CD4-positive, alpha-beta memory T cell (primary cell): ENCODE measurements at regions not wholly inside any gene's neighbourhood (a gene's known extent, or its start where the extent isn't known, plus 50 kb on each side); places are given as distances from the start of the nearest gene placed in this dataset.

Source experiments
- CTCF ChIA-PET: fragments of 350-600 bp; sonication (Branson Sonifier 250); formaldehyde crosslinking; loops from one replicate; lab custom pipeline; 2021; ENCODE audit warnings: inconsistent platforms; ENCODE audit not compliant: partially characterized antibody; lab: Charles Lee
- POLR2A ChIA-PET: fragments of 350-600 bp; sonication (Branson Sonifier 250); formaldehyde crosslinking; loops from one replicate; lab custom pipeline; 2021; ENCODE audit not compliant: partially characterized antibody; lab: Charles Lee
- DNase-seq, 5 donors: peaks; one replicate each; pipeline versions ENCODE4 v3.0.0 to v3.0.0-alpha.2; 2020 to 2022; ENCODE audit warnings: mixed read lengths in 1 of 5
- H3K27ac ChIP-seq: one replicate; pipeline ENCODE4 v1.7.0; 2013; ENCODE audit warnings: low read depth, low read length
- H3K27me3 ChIP-seq: 2 replicates; pipeline ENCODE4 v1.7.0; 2013; ENCODE audit warnings: mild to moderate bottlenecking, low read length, moderate library complexity; ENCODE audit not compliant: insufficient read depth
- H3K36me3 ChIP-seq: 2 replicates; pipeline ENCODE4 v1.7.0; 2013; ENCODE audit warnings: mild to moderate bottlenecking, low read length, moderate library complexity; ENCODE audit not compliant: insufficient read depth
- H3K4me1 ChIP-seq: 2 replicates; pipeline ENCODE4 v1.7.0; 2013; ENCODE audit warnings: mild to moderate bottlenecking, low read length, moderate library complexity; ENCODE audit not compliant: insufficient read depth
- H3K4me3 ChIP-seq, 2 donors: one replicate each; pipeline ENCODE4 v1.7.0; 2013; ENCODE audit warnings: low read length in 2 of 2, mild to moderate bottlenecking in 1 of 2
- H3K9me3 ChIP-seq, 2 donors: one replicate each; pipeline ENCODE4 v1.7.0; 2013; ENCODE audit warnings: low read length in 2 of 2, control low read depth in 1 of 2; ENCODE audit not compliant: control insufficient read depth in 1 of 2
- H3K27ac Mint-ChIP-seq, 7 donors: one replicate each; pipeline ENCODE4 v1.8.0; 2020 to 2021; ENCODE audit warnings: mixed read lengths in 7 of 7, mild to moderate bottlenecking in 6 of 7, inconsistent platforms in 3 of 7, moderate library complexity in 3 of 7
- H3K27me3 Mint-ChIP-seq, 2 donors: one replicate each; pipeline ENCODE4 v1.8.0; 2020 to 2021; ENCODE audit warnings: mixed read lengths in 2 of 2
- H3K36me3 Mint-ChIP-seq, 2 donors: one replicate each; pipeline ENCODE4 v1.8.0; 2020 to 2021; ENCODE audit warnings: mixed read lengths in 2 of 2, inconsistent platforms in 1 of 2, mild to moderate bottlenecking in 1 of 2
- H3K4me1 Mint-ChIP-seq, 4 donors: one replicate each; pipeline ENCODE4 v1.8.0; 2020 to 2021; ENCODE audit warnings: mixed read lengths in 4 of 4, mild to moderate bottlenecking in 1 of 4
- H3K4me3 Mint-ChIP-seq, 8 donors: one replicate each; pipeline ENCODE4 v1.8.0; 2020 to 2021; ENCODE audit warnings: mixed read lengths in 8 of 8, mild to moderate bottlenecking in 7 of 8, moderate library complexity in 6 of 8, inconsistent platforms in 3 of 8
- H3K9me3 Mint-ChIP-seq, 8 donors: one replicate each; pipeline ENCODE4 v1.8.0; 2020 to 2021; ENCODE audit warnings: mixed read lengths in 8 of 8, mild to moderate bottlenecking in 5 of 8, inconsistent platforms in 3 of 8, moderate library complexity in 1 of 8
- intact Hi-C: fragments of 100-400 bp; cut with micrococcal nuclease; formaldehyde crosslinking; loops from one replicate; pipeline ENCODE4 v1.15.1; 2023

DNA sequence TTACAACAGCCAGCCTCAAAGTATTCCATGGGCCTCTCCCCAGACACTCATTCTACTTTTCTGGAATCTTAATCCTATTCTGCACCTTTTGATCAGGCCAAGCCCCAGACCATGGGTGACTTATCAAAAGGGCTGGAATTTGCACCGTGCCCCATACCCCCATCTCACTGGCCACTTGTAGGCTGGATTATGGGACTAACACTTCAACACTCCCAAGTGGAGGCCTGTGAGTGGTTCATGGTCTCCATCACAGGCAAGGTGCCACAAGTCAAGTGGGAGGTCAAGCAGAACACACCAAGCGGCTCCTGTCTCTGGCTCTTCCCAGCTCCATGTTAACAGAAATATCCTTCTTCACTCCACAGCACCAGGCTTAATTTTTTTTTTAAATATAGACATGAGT lies 212.3 kb upstream of the HEY2 start:
- H3K36me3 Mint-ChIP-seq: no peaks in the 10 kb centered on the region
- no peak overlapping the region for H3K27ac Mint-ChIP-seq
- H3K4me1 Mint-ChIP-seq: peaks cover 0 to 4% (median 0%) of the 10 kb centered on the region in 4 donors
- H3K4me3 Mint-ChIP-seq: no peak overlapping the region
- intact Hi-C loops: no loop called here
- no peaks in the 10 kb centered on the region for H3K36me3 ChIP-seq
- no peak overlapping the region for H3K4me3 ChIP-seq
- CTCF ChIA-PET: interaction anchor here (0.7 kb wide), 1 partner anchor 15 kb away, joined by 3 read pairs; no protein-coding TSS in a partner anchor
- no peak for DNase-seq
- H3K4me1 ChIP-seq: no peaks in the 10 kb centered on the region
- H3K27me3 Mint-ChIP-seq: peaks cover 24 to 27% of the 10 kb centered on the region in 2 donors
- H3K27me3 ChIP-seq: no peaks in the 10 kb centered on the region
- H3K9me3 ChIP-seq: no peaks in the 10 kb centered on the region
- POLR2A ChIA-PET: no interaction called here
- no peak overlapping the region for H3K27ac ChIP-seq
- peaks cover 0 to 2% (median 0%) of the 10 kb centered on the region in 8 donors for H3K9me3 Mint-ChIP-seq

- POLR2A ChIA-PET: no interaction called here
- no peaks in the 10 kb centered on the region for H3K36me3 ChIP-seq
- intact Hi-C loops: no loop called here
- H3K9me3 Mint-ChIP-seq: peaks cover 0 to 2% (median 0%) of the 10 kb centered on the region in 8 donors
- no peaks in the 10 kb centered on the region for H3K4me1 ChIP-seq
- CTCF ChIA-PET: no interaction called here
- H3K9me3 ChIP-seq: no peaks in the 10 kb centered on the region
- no peak overlapping the region for H3K27ac Mint-ChIP-seq
- no peaks in the 10 kb centered on the region for H3K27me3 ChIP-seq
- no peak overlapping the region for H3K4me3 ChIP-seq
- H3K27ac ChIP-seq: no peak overlapping the region
- H3K4me3 Mint-ChIP-seq: no peak overlapping the region
- peaks cover 16 to 18% of the 10 kb centered on the region in 2 donors for H3K27me3 Mint-ChIP-seq
- no peak for DNase-seq
- peaks cover 0 to under 1% (median 0%) of the 10 kb centered on the region in 4 donors for H3K4me1 Mint-ChIP-seq
- H3K36me3 Mint-ChIP-seq: no peaks in the 10 kb centered on the region
Measured at GRCh38 chr6:125539892-125540291, 209.5 kb upstream of the HEY2 start.

DNA sequence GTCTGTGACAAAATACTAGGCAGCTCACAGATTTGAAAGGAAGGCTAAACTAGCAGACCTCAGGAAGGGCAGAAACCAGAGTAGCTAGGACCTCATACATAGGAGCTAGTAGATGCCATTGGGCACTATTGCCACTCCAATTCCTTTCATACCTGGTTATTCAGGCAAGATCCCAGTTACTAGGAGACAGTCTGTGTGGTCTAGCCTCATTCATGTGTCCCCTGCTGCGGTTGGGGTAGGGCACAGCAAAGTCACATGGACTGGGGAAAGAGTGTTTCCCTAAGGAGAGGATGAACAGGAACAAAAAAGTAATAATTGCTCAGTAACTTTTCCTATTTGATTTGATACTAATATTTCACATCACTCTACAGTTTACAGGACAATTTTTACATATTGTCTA lies 204.6 kb upstream of the HEY2 start:
- Mint-ChIP-seq H3K9me3 (no peaks in the 10 kb centered on the region), H3K4me1 (no peaks in the 10 kb centered on the region), H3K27ac (no peak overlapping the region), H3K4me3 (no peak overlapping the region), H3K27me3 (peaks cover 2 to 3% of the 10 kb centered on the region in 2 donors), H3K36me3 (no peaks in the 10 kb centered on the region)
- Histone ChIP-seq H3K4me1 (no peaks in the 10 kb centered on the region), H3K4me3 (no peak overlapping the region), H3K27me3 (no peaks in the 10 kb centered on the region), H3K36me3 (no peaks in the 10 kb centered on the region), H3K27ac (no peak overlapping the region), H3K9me3 (no peaks in the 10 kb centered on the region)
- intact Hi-C loops: no loop called here
- DNase-seq: no peak
- ChIA-PET POLR2A (no interaction called here), CTCF (no interaction called here)

DNA sequence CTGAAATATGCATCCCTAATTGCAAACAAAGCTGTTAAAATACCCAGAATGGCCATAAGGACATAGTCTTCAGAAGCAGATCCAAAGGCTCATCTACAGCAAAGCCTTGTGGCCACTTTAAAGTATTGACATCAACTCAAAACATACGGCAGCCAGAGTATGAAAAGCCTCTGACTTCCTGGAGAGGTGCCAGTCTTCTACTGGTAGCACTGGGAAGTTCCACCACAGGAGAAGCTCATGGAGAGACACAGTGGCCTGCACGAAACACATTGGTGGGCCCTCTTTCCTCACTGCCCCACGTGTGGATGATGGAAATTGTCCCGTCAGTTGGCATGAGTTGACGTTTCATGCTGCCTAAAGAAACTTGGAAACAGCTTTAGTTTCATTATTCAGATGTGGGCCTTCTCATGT lies 202.6 kb upstream of the HEY2 start:
- no peaks in the 10 kb centered on the region for H3K27me3 ChIP-seq
- H3K9me3 ChIP-seq: no peaks in the 10 kb centered on the region
- Mint-ChIP-seq H3K4me3 (no peak overlapping the region), H3K36me3 (no peaks in the 10 kb centered on the region), H3K4me1 (no peaks in the 10 kb centered on the region), H3K27me3 (peaks cover 2 to 4% of the 10 kb centered on the region in 2 donors), H3K9me3 (no peaks in the 10 kb centered on the region), H3K27ac (no peak overlapping the region)
- no peak overlapping the region for H3K4me3 ChIP-seq
- ChIA-PET CTCF (no interaction called here), POLR2A (no interaction called here)
- H3K27ac ChIP-seq: no peak overlapping the region
- H3K4me1 ChIP-seq: no peaks in the 10 kb centered on the region
- H3K36me3 ChIP-seq: no peaks in the 10 kb centered on the region
- intact Hi-C loops: no loop called here
- no peak for DNase-seq

GRCh38 chr6:125547381-125547780 lies 202.1 kb upstream of the HEY2 start:
- H3K27me3 Mint-ChIP-seq: peaks cover 2 to 4% of the 10 kb centered on the region in 2 donors
- no peaks in the 10 kb centered on the region for H3K36me3 Mint-ChIP-seq
- no peak overlapping the region for H3K4me3 Mint-ChIP-seq
- H3K27ac ChIP-seq: no peak overlapping the region
- no peaks in the 10 kb centered on the region for H3K9me3 ChIP-seq
- ChIA-PET CTCF (no interaction called here), POLR2A (no interaction called here)
- no peak overlapping the region for H3K4me3 ChIP-seq
- no peaks in the 10 kb centered on the region for H3K36me3 ChIP-seq
- intact Hi-C loops: no loop called here
- no peaks in the 10 kb centered on the region for H3K27me3 ChIP-seq
- H3K27ac Mint-ChIP-seq: no peak overlapping the region
- no peaks in the 10 kb centered on the region for H3K9me3 Mint-ChIP-seq
- H3K4me1 ChIP-seq: no peaks in the 10 kb centered on the region
- no peaks in the 10 kb centered on the region for H3K4me1 Mint-ChIP-seq
- DNase-seq: no peak

DNA sequence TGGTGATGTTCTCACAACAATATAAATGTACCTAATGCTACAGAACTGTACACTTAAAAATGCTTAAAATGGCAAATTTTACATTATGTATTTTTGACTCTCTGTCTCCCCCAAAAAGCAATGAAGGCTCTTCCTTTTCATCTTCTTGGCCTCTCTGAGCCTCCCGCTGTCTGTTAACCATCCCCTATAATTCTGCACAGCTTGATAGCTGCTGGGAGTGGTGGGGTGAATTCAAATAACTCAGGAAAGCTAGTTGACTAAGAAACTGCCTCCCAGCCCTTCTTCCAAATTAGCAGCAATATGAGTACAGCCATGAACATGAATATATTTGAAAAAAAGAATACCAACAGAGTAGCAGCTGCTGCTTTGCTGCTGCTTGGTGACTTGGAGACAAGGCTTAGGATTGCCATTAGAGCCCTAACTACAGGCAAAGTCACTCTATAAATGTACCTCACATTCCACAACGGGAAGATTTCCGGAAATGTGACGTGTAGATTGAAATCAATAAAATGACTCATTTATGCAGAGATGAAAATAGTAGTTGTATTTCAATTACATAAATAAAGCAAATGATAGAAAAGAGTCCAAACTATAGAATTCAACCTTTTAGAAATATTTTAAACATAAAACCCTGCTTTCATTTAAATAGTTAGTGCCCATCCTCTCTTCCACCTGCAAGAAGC lies 200.1 kb upstream of the HEY2 start:
- ChIA-PET CTCF (no interaction called here), POLR2A (no interaction called here)
- no peaks in the 10 kb centered on the region for H3K9me3 Mint-ChIP-seq
- H3K27me3 Mint-ChIP-seq: peaks cover 3 to 4% of the 10 kb centered on the region in 2 donors
- no peak overlapping the region for H3K4me3 Mint-ChIP-seq
- no peaks in the 10 kb centered on the region for H3K4me1 Mint-ChIP-seq
- no peaks in the 10 kb centered on the region for H3K4me1 ChIP-seq
- no peaks in the 10 kb centered on the region for H3K36me3 Mint-ChIP-seq
- H3K4me3 ChIP-seq: no peak overlapping the region
- intact Hi-C loops: no loop called here
- no peak for DNase-seq
- no peaks in the 10 kb centered on the region for H3K36me3 ChIP-seq
- H3K27me3 ChIP-seq: no peaks in the 10 kb centered on the region
- no peaks in the 10 kb centered on the region for H3K9me3 ChIP-seq
- H3K27ac Mint-ChIP-seq: no peak overlapping the region
- H3K27ac ChIP-seq: no peak overlapping the region

- Histone ChIP-seq H3K9me3 (no peaks in the 10 kb centered on the region), H3K4me3 (no peak overlapping the region), H3K36me3 (no peaks in the 10 kb centered on the region), H3K4me1 (no peaks in the 10 kb centered on the region), H3K27me3 (no peaks in the 10 kb centered on the region), H3K27ac (no peak overlapping the region)
- ChIA-PET POLR2A (no interaction called here), CTCF (no interaction called here)
- H3K4me3 Mint-ChIP-seq: no peak overlapping the region
- no peaks in the 10 kb centered on the region for H3K36me3 Mint-ChIP-seq
- intact Hi-C loops: no loop called here
- no peak overlapping the region for H3K27ac Mint-ChIP-seq
- peaks cover 3 to 5% of the 10 kb centered on the region in 2 donors for H3K27me3 Mint-ChIP-seq
- H3K4me1 Mint-ChIP-seq: no peaks in the 10 kb centered on the region
- DNase-seq: no peak
- no peaks in the 10 kb centered on the region for H3K9me3 Mint-ChIP-seq
Measured at GRCh38 chr6:125550892-125551291, 198.5 kb upstream of the HEY2 start.
